Anterior cingulate cortex (tissue), 58 donors: ENCODE measurements at regions not wholly inside any gene's neighbourhood (a gene's known extent, or its start where the extent isn't known, plus 50 kb on each side); places are given as distances from the start of the nearest gene placed in this dataset.
"Not testable (repeated sequence)": the region's sequence is repeated elsewhere in the genome, so short reads cannot be mapped to it uniquely, and the experiment has no call there.

Source experiments
- DNase-seq, 58 donors: peaks; one replicate each; lab custom pipeline; 2025; lab: John Stamatoyannopoulos, UW

DNA sequence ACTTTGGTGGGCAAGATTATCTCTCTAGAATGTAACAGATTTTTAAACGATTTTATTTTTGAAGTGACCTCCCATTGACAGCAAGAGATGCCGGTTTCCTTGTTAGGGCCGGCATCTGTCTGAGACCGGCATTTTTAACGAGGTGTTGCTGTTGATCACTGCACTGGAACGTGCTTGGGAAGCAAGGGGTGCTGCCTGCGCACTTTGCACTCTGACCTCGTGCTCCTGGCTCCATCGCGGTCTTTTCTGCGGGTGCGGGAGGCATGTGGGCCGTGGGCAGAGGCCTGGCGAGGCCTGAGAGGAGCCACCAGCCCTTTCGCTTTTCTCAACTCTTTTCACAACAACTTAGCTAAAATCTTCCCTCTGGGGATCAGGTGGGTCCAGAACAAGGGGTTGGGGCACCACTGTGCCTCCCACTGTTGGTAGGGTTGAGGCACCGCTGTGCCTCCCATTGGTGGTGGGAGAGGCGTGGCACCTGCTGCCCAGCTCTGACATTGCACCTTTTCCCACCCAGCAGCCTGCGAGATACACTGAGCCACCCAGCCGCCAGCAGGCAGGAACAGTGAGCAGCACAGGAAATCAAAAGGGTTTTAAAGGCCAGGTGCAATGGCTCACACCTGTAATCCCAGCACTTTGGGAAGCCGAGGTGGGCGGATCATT is 209.5 kb downstream of the LAT start:
- DNase-seq, result not testable (repeated sequence)

GRCh38 chr16:29193634-29194033 is 208.8 kb downstream of the LAT start:
- DNase-seq, result not testable (repeated sequence)

GRCh38 chr16:29193248-29193574 is 208.4 kb downstream of the LAT start:
- not testable (repeated sequence) for DNase-seq

GRCh38 chr16:29192329-29193247 is 207.7 kb downstream of the LAT start:
- no peak for DNase-seq

GRCh38 chr16:29191636-29192180 is 206.9 kb downstream of the LAT start:
- DNase-seq, result not testable (repeated sequence)

GRCh38 chr16:29190553-29191431 is 205.9 kb downstream of the LAT start:
- not testable (repeated sequence) for DNase-seq

GRCh38 chr16:29188806-29189205 is 204.0 kb downstream of the LAT start:
- not testable (repeated sequence) for DNase-seq

GRCh38 chr16:29186306-29187220 is 201.7 kb downstream of the LAT start:
- peak in 6 of 58 donors; percentile 11 to 36 (median 20) for DNase-seq

- DNase-seq, result not testable (repeated sequence)
These were observed 201.0 kb downstream of the LAT start for GRCh38 chr16:29185872-29186271.

GRCh38 chr16:29184738-29185438 is 200.0 kb downstream of the LAT start:
- DNase-seq, result not testable (repeated sequence)

DNA sequence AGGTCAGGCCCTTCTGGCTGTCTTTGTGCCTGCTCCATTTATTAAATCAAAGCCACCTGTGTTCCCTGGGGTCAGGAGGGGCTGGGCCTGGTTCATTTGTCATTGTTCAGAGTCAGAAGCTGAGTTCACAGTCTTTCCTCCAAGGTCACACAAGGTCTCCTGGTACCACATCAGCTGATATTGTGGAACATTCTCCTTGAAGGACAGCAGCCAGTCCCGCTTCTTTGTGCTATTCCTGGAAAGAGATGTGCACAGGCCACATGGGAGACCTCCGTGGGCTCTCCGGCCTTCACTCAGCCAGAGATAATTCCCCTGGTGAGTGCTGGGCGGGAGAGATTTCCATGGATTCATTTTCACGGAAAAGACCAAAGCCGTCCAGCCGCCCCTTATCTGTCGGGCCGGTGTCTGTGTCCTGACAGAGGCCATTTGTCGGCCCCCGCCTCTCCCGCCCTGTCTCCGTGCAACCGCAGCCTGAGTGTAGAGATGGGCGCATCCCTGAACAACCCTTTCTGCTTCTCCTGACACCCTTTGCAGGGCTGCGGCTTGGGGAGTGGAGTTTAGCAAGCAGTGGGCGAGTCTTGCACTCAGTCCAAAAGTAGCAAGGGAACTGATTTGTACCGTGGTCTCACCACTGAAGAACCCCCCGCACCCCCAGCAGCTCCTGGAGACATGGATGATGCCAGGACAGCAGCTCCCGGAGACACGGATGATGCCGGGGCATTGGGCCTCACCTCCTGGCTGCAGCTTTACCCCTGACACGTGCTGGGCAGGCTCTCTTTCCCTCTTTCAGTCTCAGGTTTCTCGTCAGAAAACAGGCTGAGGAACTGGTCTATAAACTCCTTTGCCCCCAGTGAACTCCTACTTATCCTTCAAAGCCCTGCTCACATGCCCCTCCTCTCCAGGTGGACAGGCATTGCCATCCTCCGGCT is 198.4 kb downstream of the LAT start:
- DNase-seq, result not testable (repeated sequence)

- no peak for DNase-seq
These were observed 197.6 kb downstream of the LAT start for GRCh38 chr16:29182501-29182900.

- DNase-seq, result not testable (repeated sequence)
These were observed 197.1 kb downstream of the LAT start for GRCh38 chr16:29181921-29182411.

GRCh38 chr16:29181254-29181780 is 196.5 kb downstream of the LAT start:
- DNase-seq, result not testable (repeated sequence)

DNA sequence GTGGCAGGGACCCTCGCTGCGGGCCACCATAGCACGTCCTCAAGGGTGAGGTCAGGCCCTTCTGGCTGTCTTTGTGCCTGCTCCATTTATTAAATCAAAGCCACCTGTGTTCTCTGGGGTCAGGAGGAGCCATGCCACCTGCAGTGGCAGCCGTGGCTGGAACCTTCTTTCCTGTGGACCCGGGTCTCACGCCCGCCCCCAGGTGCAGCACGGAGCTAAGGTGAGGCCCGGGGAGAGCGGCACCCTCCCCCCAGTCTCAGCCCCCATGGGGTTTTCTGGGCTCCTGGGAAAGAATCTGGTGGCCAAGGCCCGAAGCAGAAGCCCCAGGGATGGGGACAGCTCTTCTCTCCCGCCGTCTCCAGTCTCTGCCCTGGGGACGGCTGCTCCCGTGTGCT is 195.4 kb downstream of the LAT start:
- not testable (repeated sequence) for DNase-seq

DNA sequence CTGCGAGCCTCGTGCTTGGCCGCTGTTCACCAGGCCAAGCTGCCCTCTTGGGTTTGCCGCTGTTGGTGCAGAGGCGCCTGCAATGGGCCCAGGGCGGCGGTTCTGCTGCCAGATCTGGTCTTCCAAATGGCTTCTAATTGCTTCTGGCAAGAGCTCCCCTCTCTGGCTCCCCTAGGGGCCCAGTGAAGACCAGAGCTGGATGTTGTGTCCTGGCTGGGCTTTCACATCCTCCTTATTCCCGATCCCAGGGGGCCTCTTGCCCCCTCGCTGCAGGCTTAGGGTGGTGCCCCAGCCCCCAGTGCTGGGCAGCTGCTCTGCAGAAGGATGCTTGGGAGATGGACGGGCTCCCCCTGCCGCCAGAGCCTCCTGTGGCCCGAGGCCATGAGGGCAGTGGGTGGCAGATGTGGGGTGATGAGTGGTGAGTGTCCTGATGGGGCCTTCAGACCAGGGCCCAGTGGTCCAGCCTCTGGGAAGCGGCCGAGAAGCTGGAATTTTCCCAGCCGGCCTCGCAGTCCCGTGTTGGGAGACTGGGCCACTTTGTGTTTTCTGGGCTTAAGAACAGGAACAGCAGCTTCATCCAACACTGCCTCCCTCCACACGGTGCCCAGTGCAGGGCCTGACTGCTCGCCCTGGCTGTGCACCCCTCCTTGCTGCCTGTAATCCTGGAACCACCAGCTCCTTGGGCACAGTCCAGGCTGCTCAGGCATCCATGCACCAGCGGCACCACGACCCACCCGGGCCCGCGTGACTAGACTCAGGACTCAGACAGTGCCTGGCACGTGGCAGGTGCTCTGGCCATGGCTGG is 194.8 kb downstream of the LAT start:
- DNase-seq, result peak in 22 of 58 donors; percentile 8 to 63 (median 34)
